Sciatic nerve (tissue), 2 donors: ENCODE measurements at regions not wholly inside any gene's neighbourhood (a gene's known extent, or its start where the extent isn't known, plus 50 kb on each side); places are given as distances from the start of the nearest gene placed in this dataset.
"Not testable (repeated sequence)": the region's sequence is repeated elsewhere in the genome, so short reads cannot be mapped to it uniquely, and the experiment has no call there.

ENCODE experiments used
- ATAC-seq: fragments of 200-7000 bp; cut with Tn5 transposase; one replicate; pipeline ENCODE4 v1.9.1; 2020; ENCODE audit warnings: mild to moderate bottlenecking, moderate library complexity
- DNase-seq: peaks from one replicate; pipeline ENCODE4 v3.0.0-alpha.2; 2020; ENCODE audit warnings: low spot score
- intact Hi-C: fragments of 100-400 bp; cut with DNase I; formaldehyde crosslinking; loops from one replicate; pipeline ENCODE4 v1.14.2; 2022
- donor health status: DM: no; HTN: no; CAD: no.
- donor health status: DM: no; HTN: no; CAD: no.

DNA sequence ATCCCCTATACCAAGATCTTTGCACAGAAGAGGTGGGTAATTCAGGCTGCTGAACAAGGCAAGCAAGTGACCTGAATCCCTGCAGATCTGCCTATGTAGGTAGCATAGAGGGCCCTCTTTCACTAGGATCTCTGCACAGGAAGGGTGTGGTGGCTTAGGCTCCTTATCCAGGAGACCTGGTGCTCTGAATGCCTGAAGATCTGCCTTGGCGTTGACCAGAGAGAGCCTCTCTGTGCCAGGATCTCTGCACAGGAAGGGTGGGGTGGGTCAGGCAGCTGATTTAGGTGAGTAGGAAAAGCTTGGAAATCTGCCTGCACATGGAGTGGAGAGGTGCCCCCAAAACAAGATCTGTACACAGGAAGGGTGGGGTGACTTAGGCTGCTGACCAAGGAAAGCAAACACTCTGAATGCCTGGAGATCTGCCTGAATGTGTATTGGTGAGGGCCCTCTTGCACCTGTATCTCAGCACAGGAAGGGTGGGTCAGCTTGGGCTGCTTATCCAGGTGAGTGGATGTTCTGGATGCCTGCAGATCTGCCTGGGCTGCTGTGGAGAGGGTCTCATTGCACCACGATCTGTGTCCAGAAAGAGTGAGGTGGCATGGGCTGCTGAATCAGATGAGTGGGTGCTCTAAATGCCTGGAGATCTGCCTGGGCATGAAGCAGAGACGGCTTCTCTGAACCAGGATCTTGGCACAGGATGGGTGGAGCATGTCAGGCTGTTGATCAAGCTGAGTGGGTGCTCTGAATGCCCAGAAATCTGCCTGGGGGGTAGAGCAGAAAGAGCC, 365.9 kb downstream of the DMAC1 start:
- ATAC-seq, result no peak
- intact Hi-C loops, result no loop called here
- DNase-seq, result no peak

GRCh38 chr9:7432989-7433388, 366.6 kb downstream of the DMAC1 start:
- DNase-seq, result no peak
- intact Hi-C loops, result no loop called here
- ATAC-seq, result no peak

GRCh38 chr9:7417397-7417796, 382.2 kb downstream of the DMAC1 start:
- DNase-seq, ATAC-seq, intact Hi-C loops: not testable (repeated sequence)

GRCh38 chr9:7415836-7416235, 383.7 kb downstream of the DMAC1 start:
- ATAC-seq, result no peak
- no peak for DNase-seq
- intact Hi-C loops, result no loop called here

- ATAC-seq, result no peak
- DNase-seq, result no peak
- intact Hi-C loops, result no loop called here
Measured at GRCh38 chr9:7408845-7409244, 390.7 kb downstream of the DMAC1 start.

DNA sequence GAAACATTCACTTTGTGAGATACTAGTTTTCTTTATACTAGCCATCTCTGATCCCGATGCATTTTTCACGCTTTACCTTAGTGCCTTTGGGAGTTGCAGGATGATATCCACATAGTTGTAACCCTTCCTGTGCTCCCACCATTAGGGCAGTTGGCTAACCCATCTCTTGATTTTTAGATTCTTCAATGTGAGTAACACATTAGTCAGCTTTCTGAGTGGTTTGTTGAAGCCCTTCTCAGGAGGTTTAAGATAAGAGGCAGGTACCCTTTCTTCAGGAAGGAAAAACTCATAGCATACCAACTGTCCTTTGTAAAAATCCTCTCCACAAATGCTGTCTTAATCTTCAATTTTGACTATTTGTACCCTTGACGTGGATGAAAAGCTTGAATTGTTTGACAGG, 392.3 kb downstream of the DMAC1 start:
- intact Hi-C loops, result no loop called here
- no peak for DNase-seq
- no peak for ATAC-seq

DNA sequence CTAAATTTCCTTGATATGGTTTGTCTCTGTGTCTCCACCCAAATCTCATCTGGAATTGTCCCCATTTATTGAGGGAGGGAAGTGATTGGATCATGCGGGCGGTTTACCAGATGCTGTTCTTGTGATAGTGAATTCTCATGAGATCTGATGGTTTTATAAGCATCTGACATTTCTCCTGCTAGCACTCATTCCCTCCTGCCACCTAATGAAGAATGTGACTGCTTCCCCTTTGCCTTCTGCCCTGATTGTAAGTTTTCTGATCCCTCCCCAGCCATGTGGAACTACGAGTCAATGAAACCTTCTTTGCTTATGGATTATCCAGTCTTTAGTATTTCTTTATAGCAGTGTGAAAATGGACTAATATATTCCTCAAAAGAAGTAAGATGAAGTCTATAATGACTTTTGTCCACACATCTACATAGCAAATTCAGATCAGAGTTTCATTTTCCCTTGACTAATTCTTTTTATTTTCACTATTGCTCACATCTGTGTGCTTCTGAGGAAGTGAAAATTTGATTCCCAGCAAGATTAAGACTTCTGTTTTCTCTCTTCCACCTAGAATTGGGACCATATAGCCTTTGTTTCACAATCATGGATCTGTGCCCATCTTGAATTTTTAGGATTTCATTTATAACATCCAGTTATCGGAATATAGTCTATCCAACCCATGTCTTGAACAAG, 393.5 kb downstream of the DMAC1 start:
- DNase-seq (no peak), ATAC-seq (peak; percentile 36)
- intact Hi-C loops, result no loop called here

- ATAC-seq (no peak), DNase-seq (no peak)
- intact Hi-C loops, result no loop called here
Measured at GRCh38 chr9:7403839-7404487, 395.6 kb downstream of the DMAC1 start.

DNA sequence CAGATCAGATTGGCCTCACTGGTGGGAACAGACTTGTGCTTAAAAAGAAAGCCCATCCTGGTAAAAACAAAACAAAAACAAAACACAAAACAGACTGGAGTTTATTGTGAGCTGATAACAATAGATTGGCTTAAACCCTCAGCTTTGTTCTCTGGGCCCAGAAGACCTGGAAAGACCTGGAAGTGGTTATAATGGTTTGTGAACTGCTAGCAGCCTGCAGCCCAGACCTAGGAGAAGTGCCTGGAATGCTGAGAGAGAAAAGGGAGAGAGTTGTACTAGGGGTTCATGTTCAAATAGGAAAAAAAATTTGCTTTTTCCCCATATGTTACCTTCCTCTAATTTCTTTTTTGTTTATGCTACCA, 396.6 kb downstream of the DMAC1 start:
- DNase-seq (no peak), ATAC-seq (no peak)
- intact Hi-C loops, result no loop called here

DNA sequence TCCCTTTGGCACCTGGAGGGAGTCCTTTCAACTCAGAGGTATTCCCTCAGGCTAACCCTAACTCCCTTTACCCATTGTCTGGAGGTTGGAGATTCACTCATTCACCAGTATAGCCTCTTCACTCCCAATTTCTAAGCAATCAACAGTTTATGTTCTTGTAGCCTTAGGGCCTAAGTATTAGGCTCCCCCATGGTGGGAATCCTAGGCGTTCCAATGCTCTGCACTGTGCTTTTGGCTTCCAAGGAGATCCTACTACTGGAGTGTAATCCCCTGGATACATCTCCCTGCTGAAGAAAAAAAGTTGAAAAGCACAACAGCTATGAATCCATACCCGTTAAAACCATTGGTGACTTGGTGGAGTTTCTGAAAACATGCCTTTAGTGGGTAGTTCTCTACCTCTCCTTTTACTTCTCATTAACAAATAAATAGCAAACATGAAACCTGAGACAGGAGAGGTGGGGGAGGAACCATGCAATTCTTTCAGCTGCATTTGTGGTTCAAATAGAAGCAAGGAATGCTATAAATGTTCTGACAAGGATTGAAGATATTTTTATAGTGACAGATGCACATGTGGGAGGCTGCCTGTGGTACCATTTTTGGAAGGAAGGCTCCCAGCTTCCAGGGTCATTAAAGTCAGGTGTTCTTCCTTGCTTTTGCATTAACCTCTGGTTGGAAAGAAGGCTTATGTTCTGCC, 397.1 kb downstream of the DMAC1 start:
- intact Hi-C loops, result no loop called here

DNA sequence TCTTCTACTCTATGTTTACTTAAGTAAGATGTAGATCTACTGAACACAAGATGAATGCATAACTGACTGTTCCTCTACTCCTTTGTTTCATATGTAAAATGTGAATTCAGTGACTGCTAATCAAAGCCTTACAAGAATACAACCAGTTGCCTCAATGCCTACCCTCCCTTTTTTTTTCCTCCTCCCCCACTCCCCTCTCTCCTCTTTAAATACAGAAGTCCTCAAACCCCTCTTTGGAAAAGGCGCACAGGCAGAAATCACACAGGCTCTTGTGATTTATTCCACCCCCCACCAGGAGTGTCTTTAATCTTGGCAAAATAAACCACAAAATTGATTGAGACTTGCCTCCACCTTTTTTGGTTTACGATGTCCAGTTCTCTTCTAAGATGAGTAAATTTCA, 398.5 kb downstream of the DMAC1 start:
- ATAC-seq (no peak), DNase-seq (no peak)
- intact Hi-C loops, result no loop called here

More for the DNA sequence above, 397.1 kb downstream of the DMAC1 start:
- DNase-seq, result no peak
- ATAC-seq, result peak; percentile 30

- intact Hi-C loops, result no loop called here
- ATAC-seq, result no peak
Measured at GRCh38 chr9:7394002-7394774, 405.4 kb downstream of the DMAC1 start.

GRCh38 chr9:7392148-7392547, 407.4 kb downstream of the DMAC1 start:
- ATAC-seq (no peak), DNase-seq (no peak)
- intact Hi-C loops, result no loop called here

More at GRCh38 chr9:7394002-7394774, 405.4 kb downstream of the DMAC1 start:
- no peak for DNase-seq

DNA sequence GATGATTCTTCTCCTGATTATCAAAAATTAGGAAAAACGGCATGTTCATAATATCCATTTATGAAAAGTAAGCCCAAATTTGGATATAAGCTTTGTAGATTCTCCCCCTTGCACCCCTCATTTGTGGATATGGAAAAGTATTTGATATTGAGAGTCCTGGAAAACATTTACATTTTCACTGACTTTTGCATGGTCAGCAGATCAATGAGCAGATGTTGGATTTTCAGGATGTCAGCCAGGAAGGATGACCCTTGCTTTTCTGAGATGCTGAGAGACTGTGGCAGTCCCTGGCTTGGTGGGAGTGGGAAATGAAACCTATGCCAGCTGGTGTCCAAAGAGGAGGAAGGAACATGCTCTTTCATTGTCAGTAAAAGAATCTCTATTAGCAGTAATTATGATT, 410.8 kb downstream of the DMAC1 start:
- intact Hi-C loops, result no loop called here
- no peak for ATAC-seq
- DNase-seq, result no peak

GRCh38 chr9:7387840-7388239, 411.7 kb downstream of the DMAC1 start:
- intact Hi-C loops, result no loop called here
- DNase-seq (no peak), ATAC-seq (no peak)

DNA sequence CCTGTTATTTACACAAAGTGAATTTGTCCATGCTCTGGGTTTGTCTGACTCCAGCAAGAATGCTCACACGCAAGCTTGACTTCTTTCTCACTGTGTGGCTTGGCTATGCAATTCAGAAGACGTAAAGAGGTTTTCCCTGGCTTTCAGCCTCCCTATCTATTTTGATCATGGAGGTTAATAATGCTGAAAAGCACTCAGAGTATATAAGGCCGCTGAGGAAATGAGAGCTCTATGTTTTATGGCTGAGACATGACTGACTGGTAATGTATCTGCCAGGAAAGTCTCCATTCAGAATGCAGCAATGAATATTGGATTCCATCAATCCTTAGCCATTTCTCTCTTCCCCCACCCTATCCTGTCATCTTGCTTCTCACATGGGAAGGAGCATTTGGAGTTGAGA, 417.3 kb downstream of the DMAC1 start:
- intact Hi-C loops, result no loop called here
- DNase-seq (no peak), ATAC-seq (no peak)

GRCh38 chr9:7377489-7377888, 422.1 kb downstream of the DMAC1 start:
- ATAC-seq (no peak), DNase-seq (no peak)
- intact Hi-C loops, result no loop called here

DNA sequence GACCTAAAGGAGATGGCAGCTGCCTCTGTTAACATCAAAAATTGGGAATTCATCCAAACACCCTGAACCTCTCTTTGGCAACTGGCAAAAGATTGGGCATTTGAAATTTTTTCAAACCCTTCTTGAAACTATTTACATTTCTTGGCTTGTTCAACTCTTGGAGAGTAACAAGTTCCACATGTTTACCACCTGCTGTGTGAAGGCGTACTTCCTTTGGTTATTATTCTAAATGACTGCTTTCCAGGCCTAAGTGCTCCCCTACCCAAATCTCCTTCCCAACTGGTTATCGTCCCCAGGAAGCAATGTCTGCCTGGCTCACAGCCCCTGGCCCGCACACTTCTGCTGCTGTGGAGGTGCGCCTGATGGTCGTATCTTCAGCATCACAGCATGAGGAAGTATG, 422.7 kb downstream of the DMAC1 start:
- ATAC-seq (no peak), DNase-seq (no peak)
- intact Hi-C loops, result no loop called here

- intact Hi-C loops, result no loop called here
- DNase-seq (no peak), ATAC-seq (no peak)
Measured at GRCh38 chr9:7376213-7376612, 423.4 kb downstream of the DMAC1 start.
